ENCODE measurements at regions not wholly inside any gene's neighbourhood (a gene's known extent, or its start where the extent isn't known, plus 50 kb on each side); places are given as distances from the start of the nearest gene placed in this dataset.
A peak's percentile ranks its signal among the peaks of the same experiment; 100 is the strongest.

DNA sequence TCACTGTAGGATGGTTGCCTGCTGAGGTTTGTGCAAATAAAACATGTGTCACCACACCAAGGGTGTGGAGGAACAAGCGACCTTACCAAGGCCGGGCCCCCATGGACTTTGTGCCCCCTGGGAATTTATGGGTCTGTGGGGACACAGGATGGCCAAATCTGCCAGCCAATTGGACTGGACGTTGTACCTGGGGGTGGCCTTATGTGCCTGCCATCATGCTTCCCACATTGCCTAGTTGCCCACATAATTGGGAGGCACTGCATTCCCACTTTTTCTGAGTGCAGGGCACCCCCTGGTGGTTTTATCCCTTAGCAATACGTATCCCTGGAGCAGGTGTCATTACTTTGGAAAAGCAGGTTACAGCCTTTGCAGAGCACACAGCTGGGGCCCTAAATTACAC is 92.6 kb upstream of the TMPO start:
- TF ChIP-seq CTCF (optimal IDR thresholded peaks at IDR 0.05 in 1 of 3, IDR thresholded peaks at IDR 0.05 in 1 of 3, conservative IDR thresholded peaks at IDR 0.05 in 1 of 3; ENCODE audit: extremely low read depth in 1 of 3, insufficient read depth in 2 of 3, low read length in 3 of 3) (peak; percentile 34 to 65 (median 47)), EZH2 (IDR thresholded peaks at IDR 0.05; ENCODE audit: low read length) (no peak)
- H3K36me3 ChIP-seq (ENCODE audit: control insufficient read depth in 2 of 2, extremely low read depth in 1 of 2, insufficient read depth in 2 of 2, low read length in 2 of 2): no peaks in the 10 kb centered on the region
- H3K79me2 ChIP-seq (ENCODE audit: control insufficient read depth, insufficient read depth, low read length): no peaks in the 10 kb centered on the region
- DNase-seq (ENCODE audit: low read depth, low spot score) (no peak), FAIRE-seq (no peak)
- no peak overlapping the region for H2AFZ ChIP-seq (ENCODE audit: control insufficient read depth, low read length)
- dilution Hi-C loops (cut with MboI; ENCODE audit: extremely low pct_ligation_motif_present, low sequenced_read_pairs): no loop called here
- no peak overlapping the region for H3K27ac ChIP-seq (ENCODE audit: control insufficient read depth, insufficient read depth, low read length)
- H4K20me1 ChIP-seq (ENCODE audit: control insufficient read depth, extremely low read depth, insufficient read depth, low read length): no peaks in the 10 kb centered on the region
- H3K4me2 ChIP-seq (ENCODE audit: control insufficient read depth, extremely low read depth, insufficient read depth, low read depth, low read length): no peak overlapping the region
- no peak overlapping the region for H3K9ac ChIP-seq (ENCODE audit: control insufficient read depth, extremely low read depth, insufficient read depth, low read length)
- H3K9me1 ChIP-seq (ENCODE audit: control insufficient read depth, extremely low read depth, insufficient read depth, low read length): no peaks in the 10 kb centered on the region
- no peaks in the 10 kb centered on the region for H3K9me3 ChIP-seq (ENCODE audit: control insufficient read depth, low read depth, low read length)
- no peaks in the 10 kb centered on the region for H3K27me3 ChIP-seq (ENCODE audit: control insufficient read depth, extremely low read depth, insufficient read depth, low read length)
- H3K4me1 ChIP-seq (ENCODE audit: control insufficient read depth, extremely low read depth, insufficient read depth, low read length): peaks cover 10% of the 10 kb centered on the region
- no peak overlapping the region for H3K4me3 ChIP-seq (ENCODE audit: control insufficient read depth in 2 of 3, extremely low read depth in 1 of 3, insufficient read depth in 2 of 3, low read depth in 1 of 3, low read length in 3 of 3)

- Histone ChIP-seq H3K4me2 (ENCODE audit: control insufficient read depth, extremely low read depth, insufficient read depth, low read depth, low read length) (no peak overlapping the region), H3K79me2 (ENCODE audit: control insufficient read depth, insufficient read depth, low read length) (no peaks in the 10 kb centered on the region), H3K4me3 (ENCODE audit: control insufficient read depth in 2 of 3, extremely low read depth in 1 of 3, insufficient read depth in 2 of 3, low read depth in 1 of 3, low read length in 3 of 3) (no peak overlapping the region), H3K27me3 (ENCODE audit: control insufficient read depth, extremely low read depth, insufficient read depth, low read length) (no peaks in the 10 kb centered on the region), H4K20me1 (ENCODE audit: control insufficient read depth, extremely low read depth, insufficient read depth, low read length) (no peaks in the 10 kb centered on the region), H3K4me1 (ENCODE audit: control insufficient read depth, extremely low read depth, insufficient read depth, low read length) (peaks cover 1% of the 10 kb centered on the region), H3K9ac (ENCODE audit: control insufficient read depth, extremely low read depth, insufficient read depth, low read length) (no peak overlapping the region), H3K27ac (ENCODE audit: control insufficient read depth, insufficient read depth, low read length) (no peak overlapping the region), H2AFZ (ENCODE audit: control insufficient read depth, low read length) (no peak overlapping the region), H3K36me3 (ENCODE audit: control insufficient read depth in 2 of 2, extremely low read depth in 1 of 2, insufficient read depth in 2 of 2, low read length in 2 of 2) (no peaks in the 10 kb centered on the region), H3K9me3 (ENCODE audit: control insufficient read depth, low read depth, low read length) (no peaks in the 10 kb centered on the region), H3K9me1 (ENCODE audit: control insufficient read depth, extremely low read depth, insufficient read depth, low read length) (no peaks in the 10 kb centered on the region)
- no peak for FAIRE-seq
- DNase-seq (ENCODE audit: low read depth, low spot score): no peak
- dilution Hi-C loops (cut with MboI; ENCODE audit: extremely low pct_ligation_motif_present, low sequenced_read_pairs): no loop called here
- no peak for TF ChIP-seq CTCF (optimal IDR thresholded peaks at IDR 0.05 in 1 of 3, IDR thresholded peaks at IDR 0.05 in 1 of 3, conservative IDR thresholded peaks at IDR 0.05 in 1 of 3; ENCODE audit: extremely low read depth in 1 of 3, insufficient read depth in 2 of 3, low read length in 3 of 3)
- TF ChIP-seq EZH2 (IDR thresholded peaks at IDR 0.05; ENCODE audit: low read length): no peak
Observed at GRCh38 chr12:98423963-98424362, 91.4 kb upstream of the TMPO start.

All from keratinocyte (primary cell).